K562 (cell line): ENCODE measurements at regions not wholly inside any gene's neighbourhood (a gene's known extent, or its start where the extent isn't known, plus 50 kb on each side); places are given as distances from the start of the nearest gene placed in this dataset.

ENCODE experiments used
- PHB2 ChIP-seq: fragments of 450-650 bp; IDR thresholded peaks from 2 replicates; pipeline ENCODE4 v1.6.1; 2017; ENCODE audit warnings: low read depth
- POLR2A ChIP-seq: fragments of 450-650 bp; conservative IDR thresholded peaks from 2 replicates; pipeline ENCODE4 v1.6.1; 2016

GRCh38 chrX:117059848-117060247 lies 597.1 kb upstream of the CT83 start:
- TF ChIP-seq POLR2A (no peak), PHB2 (no peak)
